ENCODE measurements at regions not wholly inside any gene's neighbourhood (a gene's known extent, or its start where the extent isn't known, plus 50 kb on each side); places are given as distances from the start of the nearest gene placed in this dataset.

DNA sequence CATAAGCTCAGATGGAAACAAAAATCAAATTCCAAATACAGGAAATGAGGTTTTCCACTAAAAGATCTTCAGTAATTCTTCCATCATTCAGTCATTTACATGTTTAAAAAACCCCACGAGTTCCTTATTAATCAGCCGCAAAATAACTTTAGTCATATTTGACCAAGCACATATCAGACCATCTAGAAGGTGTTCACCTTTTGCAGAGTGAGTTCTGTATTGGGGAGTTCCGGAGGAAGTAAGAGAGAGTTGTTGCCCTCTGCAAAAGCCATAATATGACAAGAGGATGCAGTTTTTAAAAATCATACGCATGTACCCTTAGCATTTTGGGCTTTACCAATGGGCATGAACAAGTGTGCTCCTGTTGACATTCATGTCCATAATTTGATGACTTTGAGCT, 61.6 kb downstream of the CCR1 start:
- FAIRE-seq (no peak), DNase-seq (ENCODE audit: low spot score) (no peak)

DNA sequence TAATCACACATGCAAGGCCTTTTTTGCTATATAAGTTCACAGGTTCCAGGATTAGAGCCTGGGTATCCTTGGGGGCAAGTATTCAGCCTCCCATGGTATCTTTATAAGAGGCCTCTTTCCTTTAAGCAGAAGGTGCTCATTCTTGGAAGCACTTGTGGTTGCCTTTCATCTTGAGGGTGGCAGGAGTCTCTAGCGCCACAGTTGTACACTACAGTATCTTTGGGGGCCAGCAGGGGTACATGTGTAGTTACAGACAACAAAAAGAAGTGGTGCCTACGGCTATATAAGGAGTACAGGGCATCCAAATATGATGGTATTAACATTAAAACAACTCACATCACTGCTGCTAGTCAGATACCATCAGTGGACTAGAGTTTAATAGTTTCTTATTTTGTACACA, 62.1 kb downstream of the CCR1 start:
- FAIRE-seq (no peak), DNase-seq (ENCODE audit: low spot score) (no peak)

DNA sequence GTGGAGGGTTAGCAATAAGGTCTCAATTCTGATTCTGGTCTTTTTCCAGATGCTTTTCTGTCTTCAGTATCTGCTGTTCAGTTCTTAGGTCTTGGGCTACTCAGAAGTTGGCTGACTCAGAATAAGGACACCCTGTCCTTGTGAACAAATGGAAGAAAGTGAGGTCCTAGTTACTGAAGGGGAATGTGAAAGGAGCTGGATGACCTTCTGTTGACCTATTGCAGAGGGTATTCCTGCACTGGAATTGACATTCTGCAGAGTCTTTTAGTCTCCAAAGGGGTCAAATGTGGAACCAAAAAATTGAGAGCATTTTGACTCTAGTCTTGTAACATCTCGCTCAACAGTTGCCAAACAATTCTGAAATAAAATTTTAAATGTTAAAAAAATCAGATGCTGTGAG, 63.0 kb downstream of the CCR1 start:
- no peak for DNase-seq (ENCODE audit: low spot score)
- FAIRE-seq = no peak

DNA sequence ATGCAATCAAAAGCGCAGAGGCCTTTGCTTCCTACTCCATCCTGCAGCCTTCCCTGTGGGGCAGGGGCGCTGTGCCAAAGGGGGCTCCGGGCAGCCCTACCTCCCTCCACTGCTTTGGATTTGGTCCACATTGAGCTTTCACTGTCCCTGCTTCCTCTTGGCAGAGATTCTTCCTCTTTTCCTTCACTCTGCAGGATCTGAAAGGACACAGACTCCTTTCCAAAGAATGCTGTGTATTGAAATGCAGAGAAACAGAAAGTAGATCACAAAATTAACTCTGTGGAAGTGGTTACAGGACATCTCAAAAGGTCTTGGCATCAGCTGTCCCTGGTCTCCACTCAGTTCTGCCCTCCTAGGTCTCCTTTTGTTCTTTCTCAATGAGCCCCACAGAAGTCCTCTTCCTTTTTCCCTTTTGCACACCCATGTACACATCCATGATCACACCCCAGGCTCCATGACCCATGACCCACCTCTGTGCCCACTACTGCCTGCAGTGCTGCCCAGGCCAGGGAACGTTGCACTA, 64.1 kb downstream of the CCR1 start:
- FAIRE-seq = no peak
- DNase-seq (ENCODE audit: low spot score) = no peak

DNA sequence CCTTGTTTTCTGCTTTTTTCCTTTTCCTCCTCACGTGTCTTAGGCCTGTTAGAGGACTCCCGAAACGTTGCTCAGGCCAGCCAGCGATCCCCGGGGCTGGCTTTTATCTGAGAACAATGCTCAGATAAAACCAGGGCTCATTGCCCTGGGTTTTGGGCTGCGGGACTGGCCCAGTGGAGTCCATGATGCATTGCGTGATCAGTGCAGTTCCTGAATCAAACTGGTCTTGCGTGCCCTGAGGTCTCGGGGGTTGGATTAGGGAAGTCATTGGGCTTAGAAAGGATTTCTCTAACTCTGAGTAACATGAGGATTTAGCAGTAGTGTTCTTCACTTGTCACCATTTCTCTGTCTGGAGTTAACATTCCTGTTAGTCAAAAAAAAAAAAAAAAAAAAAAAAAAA, 66.3 kb downstream of the CCR1 start:
- DNase-seq (ENCODE audit: low spot score) = no peak
- no peak for FAIRE-seq

DNA sequence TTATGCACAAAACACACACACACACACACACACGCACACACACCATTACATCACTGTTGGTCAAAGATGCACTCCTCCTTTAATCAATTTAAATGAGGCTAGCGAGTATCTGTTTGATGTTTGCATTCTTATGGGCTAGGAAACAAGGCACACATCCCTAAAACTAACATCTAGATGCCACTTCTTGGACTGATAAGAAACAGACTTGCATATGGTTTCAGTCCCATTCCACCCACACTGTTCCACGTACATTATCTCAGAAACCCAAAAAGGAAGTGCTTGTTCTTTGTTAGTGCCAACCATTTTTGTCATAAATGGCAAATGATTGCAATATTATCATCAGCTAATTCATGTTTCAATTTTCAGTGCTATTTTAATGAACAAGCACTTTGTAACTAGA, 69.5 kb downstream of the CCR1 start:
- DNase-seq (ENCODE audit: low spot score) (no peak), FAIRE-seq (peak; percentile 17)

DNA sequence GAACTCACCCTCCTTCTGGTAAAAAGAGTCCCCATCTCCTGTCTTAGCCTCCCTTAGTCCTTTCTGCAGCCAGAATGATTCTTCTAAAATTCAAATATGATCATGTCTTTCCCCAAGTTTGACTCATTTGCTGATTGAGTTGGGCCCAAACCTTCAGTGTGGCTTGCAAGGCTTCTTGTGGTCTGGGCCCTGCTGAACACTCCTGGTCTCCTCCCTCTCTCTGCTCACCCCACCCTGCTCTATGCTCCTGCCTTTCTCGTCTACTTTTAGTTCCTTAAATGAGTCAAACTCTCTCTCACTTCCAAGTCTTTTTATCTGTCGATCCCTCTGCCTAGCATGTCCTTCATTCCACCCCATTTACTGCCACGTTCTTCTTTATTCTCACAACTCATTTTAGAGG, 72.6 kb downstream of the CCR1 start:
- no peak for DNase-seq (ENCODE audit: low spot score)
- FAIRE-seq = no peak

DNA sequence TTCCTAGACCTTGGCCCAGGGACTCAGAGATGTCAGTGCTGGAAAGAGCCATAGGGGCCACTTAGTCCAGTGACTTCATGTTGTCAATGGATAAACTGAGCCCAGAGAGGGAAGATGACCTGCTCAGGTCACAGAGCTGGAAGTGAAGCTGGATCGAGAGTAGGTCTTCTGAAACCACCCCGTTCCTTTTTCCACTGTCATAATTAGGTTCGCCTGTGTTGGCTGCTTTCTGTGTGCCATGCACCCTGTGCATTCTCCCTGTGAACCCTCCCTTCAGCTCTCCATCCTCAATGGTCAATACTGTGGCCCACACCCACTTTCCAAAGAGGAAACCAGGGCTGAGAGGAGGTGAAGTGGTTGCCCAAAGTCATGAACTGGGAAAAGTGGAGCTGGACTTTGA, 74.8 kb downstream of the CCR1 start:
- FAIRE-seq = no peak
- no peak for DNase-seq (ENCODE audit: low spot score)

DNA sequence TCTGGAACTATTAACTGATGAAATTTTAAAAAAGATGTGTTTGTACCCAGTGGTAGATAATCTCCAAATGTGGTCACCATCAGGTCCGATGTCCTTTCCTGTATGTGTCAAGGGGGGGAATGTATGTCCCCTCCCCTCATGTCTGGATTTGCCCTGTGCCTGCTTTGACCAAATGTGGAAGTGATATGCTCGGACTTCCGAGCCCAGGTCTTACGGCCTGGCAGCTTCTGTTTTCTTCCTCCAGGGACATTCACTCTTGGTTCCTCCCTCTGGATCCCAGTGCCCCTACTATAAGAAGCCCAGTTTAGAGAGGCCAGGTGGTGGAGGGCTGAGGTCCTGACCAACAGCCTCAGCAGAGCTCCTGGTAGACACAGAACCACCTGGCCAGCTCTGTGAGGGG, 75.5 kb downstream of the CCR1 start:
- DNase-seq (ENCODE audit: low spot score) = no peak
- no peak for FAIRE-seq

DNA sequence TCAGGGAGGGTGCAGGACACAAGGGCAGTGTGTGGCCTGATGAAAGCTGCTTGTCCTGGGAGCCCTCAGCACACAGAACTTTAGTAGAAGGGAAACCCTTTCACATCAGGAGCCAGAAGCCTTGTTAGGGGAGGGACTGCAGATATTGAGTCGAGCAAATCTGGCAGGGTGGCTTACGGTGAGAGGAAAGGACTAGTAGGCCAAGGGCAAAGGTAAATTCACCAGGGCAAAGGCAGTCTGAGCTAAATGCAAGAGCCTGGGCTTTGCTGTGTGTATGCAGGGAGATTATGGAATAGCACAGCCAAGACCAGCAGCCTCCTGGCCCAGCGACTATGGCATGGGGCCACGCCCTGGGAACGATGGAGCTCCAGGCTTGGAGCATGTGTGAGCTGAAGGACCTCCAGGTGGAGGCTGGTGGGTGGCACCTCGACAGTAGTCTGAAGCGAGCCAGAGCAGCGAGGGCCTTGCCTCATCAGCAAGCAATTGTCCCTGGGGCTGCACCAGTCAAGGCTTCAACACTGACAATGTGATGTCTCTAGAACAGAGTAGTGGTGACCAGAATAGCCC, 76.1 kb downstream of the CCR1 start:
- no peak for FAIRE-seq
- no peak for DNase-seq (ENCODE audit: low spot score)

DNA sequence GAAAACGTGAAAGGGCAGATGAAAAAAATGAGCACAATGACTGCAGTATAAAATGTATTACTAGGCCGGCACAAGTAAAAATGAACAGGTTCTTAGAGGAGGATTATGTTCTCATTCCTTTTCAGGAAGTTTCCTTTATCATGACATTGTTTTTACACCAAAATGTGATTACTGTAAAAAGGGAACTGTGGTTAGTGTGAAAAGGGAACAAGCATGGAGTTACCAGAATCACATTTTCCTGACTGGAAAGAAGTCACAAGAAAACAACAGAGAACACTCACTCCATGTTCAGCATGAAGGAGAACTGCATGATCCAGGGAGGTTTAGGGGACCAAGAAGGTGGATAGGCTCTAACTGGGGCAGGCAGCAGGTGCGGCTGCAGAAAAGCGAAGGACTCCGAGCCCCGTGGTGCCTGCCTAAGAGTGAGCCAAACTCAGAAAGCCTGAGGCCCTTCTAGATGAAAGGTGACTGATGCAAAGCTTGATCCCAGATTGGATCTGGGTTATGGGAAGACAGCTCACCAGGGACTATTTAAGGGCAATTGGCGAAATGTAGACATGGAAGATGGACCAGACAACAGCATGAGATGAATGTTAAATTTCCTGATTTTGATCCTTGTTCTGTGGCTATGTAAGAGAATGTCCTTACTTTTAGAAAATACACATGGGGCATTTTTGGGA, 77.3 kb downstream of the CCR1 start:
- no peak for FAIRE-seq
- no peak for DNase-seq (ENCODE audit: low spot score)

DNA sequence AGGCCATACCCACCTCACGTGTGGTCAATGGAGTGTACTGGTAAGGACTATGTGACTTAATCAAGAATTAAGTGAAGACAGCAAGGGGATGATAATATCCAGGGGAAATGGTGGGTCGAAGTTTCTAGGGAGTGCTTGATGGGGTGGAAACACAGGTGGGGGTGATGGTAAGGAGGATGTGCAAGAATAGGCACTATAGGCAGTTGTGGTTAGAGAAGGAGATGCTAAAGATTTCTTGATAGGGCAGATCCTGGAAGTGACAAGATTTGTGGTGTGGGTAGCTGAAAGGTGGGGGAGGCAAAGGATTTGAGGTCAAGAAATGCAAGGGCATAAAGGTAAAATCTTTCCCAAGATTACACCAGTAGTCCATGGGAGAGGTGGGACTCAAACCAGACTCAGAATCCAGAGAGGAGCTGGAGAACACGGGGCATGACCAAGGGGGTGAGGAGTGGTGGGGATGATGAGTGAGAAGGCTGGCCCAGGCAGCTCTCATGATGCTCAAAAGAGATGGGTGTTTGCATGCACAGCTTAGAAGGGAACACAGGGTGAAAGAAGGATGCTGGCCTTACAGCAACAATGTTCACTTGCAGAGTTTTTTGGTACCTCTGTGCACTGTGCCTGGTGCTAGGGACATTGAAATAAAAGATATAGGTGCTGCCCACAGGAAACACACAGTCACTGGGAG, 78.4 kb downstream of the CCR1 start:
- FAIRE-seq (no peak), DNase-seq (ENCODE audit: low spot score) (no peak)

DNA sequence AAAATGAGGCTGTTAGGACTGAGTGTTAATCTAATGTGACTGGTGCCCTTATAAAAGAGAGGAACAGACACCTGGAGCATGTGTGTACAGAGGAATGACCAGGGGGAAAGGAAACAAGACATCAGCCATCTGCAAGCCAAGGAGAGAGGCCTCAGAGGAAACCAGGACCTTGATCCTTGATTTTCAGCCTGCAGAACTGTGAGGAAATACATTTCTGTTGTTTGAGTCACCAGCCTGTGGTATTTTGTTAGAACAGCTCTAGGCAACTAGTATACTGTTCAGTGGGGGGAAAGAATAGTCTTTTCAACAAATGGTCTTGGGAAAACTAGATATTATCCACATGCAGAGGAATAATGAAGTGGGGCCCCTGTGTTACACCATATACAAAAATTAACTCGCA, 80.6 kb downstream of the CCR1 start:
- peak; percentile 53 for DNase-seq (ENCODE audit: low spot score)
- peak; percentile 62 for FAIRE-seq

DNA sequence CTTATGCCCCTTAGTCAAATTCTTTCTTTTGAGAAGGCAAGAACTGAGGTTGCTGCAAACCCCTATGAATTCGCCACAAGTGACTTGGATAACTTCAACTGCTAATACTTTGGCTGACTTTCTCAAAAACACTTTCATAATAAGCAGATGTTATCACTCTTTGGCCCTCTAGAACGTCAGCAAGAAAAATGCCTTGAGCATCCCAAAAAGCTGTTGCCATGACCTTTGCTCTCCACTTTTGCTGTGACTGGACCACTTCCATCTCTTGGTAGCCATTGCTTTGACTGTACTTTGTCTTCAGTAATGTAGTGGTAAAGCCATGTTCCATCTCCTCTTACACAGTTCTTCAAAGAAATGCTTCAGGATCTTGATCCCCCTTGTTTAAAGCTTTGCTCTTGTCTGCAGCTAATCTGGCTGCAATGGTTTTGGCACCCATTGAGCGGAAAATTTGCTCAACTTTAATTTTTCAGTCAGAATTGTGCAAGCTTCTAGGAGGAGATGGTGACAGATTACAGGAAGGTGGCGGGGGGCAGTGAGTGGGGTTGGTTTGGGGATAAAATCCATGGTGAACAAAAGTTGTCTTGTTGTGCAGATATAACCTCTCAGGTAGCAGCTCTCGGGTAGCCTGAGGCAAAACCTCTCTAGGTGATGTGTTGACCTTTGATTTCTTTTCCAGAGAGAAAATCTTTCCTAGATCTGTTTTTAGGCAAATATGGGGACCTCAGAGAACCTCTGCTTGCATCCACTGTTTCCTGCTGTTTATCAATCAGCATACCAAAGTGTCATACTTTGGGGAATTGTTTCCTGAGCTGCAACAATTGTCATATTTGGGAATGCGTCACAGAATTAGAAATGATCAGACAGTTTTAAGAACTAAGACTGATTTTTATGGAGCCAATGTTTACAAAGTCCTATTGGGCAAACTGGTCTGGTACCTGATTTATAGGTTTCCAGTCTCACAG, 83.6 kb downstream of the CCR1 start:
- no peak for DNase-seq (ENCODE audit: low spot score)
- no peak for FAIRE-seq

DNA sequence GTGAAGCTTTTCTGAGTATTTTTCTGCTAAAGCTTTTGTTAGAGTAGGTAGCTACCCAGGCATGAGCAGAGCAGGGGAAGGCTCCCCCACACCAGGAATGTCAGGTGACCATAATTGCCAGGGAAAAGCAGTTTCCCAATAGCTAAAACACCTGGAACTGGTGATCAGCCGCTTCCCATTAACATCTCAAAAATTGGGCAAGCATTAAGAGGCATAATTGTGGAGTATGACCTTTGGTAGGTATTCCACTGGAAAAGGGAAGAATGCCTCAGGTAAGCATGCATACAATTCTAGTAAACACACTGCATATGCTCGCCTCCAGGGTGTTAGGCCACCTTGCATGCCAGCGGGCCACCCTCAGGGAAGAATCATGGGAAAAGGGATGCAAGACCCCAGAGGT, 84.5 kb downstream of the CCR1 start:
- DNase-seq (ENCODE audit: low spot score) = no peak

DNA sequence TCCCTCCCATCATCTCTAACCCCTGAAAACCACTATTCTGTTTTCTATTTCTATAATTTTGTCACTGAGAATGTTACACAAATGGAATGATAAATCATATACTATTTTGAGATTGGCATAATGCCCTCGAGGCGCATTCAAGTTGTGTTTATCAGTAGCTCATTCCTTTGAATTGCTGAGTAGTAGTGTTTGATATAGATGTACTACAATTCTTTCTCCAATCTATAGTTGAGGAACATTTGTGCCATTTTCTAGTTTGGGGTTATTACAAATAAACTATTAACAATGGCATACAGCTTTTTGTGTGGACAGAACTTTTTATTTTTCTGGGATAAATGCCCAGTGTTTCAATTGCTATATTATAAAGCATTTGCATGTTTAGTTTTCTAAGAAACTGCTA, 86.0 kb downstream of the CCR1 start:
- FAIRE-seq (no peak), DNase-seq (ENCODE audit: low spot score) (no peak)

More for the DNA sequence above, 84.5 kb downstream of the CCR1 start:
- FAIRE-seq = no peak

DNA sequence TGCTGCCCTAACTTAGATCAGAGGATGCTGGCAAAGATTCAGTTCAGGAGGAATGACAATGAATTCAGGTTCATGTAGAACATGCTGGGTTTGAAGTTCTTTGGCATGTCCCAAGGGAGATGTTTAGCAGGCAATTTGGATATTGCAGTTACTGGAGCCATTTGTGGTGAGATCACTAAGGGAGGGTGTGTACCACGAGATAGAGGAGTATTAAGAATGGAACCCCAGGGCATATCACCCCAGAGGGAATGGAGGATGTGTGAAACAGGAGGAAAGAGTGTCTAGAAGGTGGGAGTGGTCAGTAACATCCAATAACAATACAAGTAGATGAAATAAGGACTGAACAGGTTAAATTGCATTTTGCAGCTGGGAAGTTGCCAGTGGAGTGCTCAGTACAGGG, 87.1 kb downstream of the CCR1 start:
- FAIRE-seq = peak; percentile 9
- DNase-seq (ENCODE audit: low spot score) = no peak

DNA sequence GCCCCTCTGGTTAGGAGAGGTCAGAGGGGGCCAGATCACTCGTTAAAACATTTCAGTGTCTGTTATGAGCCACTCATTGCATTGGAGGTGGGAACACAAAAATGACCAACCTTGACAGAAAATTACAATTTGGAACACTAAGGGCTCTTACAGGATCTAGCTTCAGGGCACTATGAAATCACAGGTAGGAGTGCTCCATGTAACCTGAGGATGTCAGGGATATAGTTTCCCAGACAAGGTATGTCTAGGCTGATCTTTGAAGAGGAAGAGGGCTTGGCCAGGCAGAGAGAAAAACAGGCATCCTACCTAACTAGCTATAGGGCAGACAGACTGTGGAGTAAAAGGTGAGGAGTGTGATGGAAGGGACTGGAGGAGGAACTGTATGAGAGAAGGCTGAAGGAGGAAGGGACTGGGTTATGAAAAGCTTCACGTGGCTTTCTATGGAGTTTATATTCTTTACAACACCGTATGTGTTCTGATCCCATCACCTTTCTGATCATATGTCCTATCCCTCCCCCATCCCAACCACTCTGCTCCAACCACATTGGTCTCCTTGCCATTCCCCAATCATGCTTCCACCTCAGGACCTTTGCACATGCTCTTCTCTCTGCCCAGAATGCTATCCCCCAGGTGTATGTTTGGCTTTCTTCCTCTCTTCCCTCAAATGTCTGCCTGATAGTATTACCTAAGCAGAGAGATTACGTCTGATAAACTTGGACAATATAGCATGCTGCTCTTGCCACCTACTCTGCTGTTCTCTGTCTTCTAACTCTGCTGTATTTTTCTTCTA, 88.2 kb downstream of the CCR1 start:
- FAIRE-seq = no peak
- DNase-seq (ENCODE audit: low spot score) = no peak

DNA sequence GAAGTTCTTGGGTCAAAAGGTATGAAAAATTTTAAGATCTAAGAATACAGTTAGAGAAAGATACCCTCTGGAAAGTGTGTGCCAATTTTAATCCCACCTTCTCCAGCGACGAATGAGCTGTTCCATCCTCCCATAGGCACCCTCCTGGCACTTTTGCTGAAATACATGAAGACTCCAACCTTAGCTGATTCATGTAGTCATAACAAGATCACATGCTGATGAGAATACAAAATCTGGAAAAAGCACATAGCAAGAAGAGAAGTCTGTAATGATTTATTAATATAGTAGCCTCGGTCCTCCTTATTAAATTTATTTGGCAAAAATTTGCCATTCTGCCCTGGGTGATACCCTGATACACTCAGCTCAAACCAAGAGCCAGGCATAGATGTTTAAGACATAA, 88.9 kb downstream of the CCR1 start:
- DNase-seq (ENCODE audit: low spot score) (no peak), FAIRE-seq (no peak)

DNA sequence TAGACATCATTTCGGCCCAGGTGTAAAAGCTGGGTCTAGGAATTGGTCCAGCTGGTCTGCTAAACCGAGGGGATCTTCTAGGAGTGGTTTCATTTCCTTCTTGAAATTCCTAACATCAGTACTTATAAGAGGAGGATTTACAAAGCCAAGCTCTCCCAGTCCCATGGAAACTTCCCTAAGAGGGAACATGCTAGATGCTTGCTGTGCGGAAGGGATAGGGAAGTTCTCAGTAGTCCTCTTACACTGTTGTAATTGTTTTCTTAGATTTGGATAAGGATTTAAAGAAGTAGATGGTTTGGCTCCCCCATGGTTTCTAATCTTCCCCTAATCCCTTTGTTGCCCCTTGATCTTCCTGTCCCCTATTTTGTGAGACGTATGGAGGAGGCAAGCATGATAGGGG, 89.7 kb upstream of the XCR1 start:
- FAIRE-seq = no peak
- no peak for DNase-seq (ENCODE audit: low spot score)
